Adrenal gland (tissue), 9 donors: ENCODE measurements at regions not wholly inside any gene's neighbourhood (a gene's known extent, or its start where the extent isn't known, plus 50 kb on each side); places are given as distances from the start of the nearest gene placed in this dataset.

Experiments used
- DNase-seq, 7 donors: peaks; one replicate each; pipeline ENCODE4 v3.0.0-alpha.2; 2019 to 2020
- H3K27ac ChIP-seq, 5 donors: fragments of 200-600 bp; sonication (generic) in 4 of 5; 1 replicate in 3 of 5; 2 replicates in 2 of 5; pipeline versions ENCODE4 v1.5.1 to v1.8.0; 2016 to 2020; ENCODE audit warnings: mild to moderate bottlenecking in 1 of 5
- H3K27me3 ChIP-seq: fragments of 200-600 bp; 2 replicates; pipeline ENCODE4 v1.8.0; 2021
- H3K36me3 ChIP-seq, 2 donors: fragments of 200-600 bp; replicated peaks in 1 of 2; 1 replicate in 1 of 2; 2 replicates in 1 of 2; pipeline versions ENCODE4 v1.5.1 to v1.8.0; 2018 to 2022
- H3K4me1 ChIP-seq, 2 donors: fragments of 200-600 bp; replicated peaks in 1 of 2; 1 replicate in 1 of 2; 2 replicates in 1 of 2; pipeline versions ENCODE4 v1.5.1 to v1.8.0; 2018 to 2021
- H3K4me3 ChIP-seq, 4 donors: fragments of 200-600 bp; sonication (generic) in 3 of 4; one replicate each; pipeline ENCODE4 v1.5.1; 2016 to 2018
- H3K9me3 ChIP-seq, 3 donors: fragments of 200-600 bp; sonication (generic) in 1 of 3; replicated peaks in 1 of 3; 1 replicate in 2 of 3; 2 replicates in 1 of 3; pipeline versions ENCODE4 v1.5.1 to v1.8.0; 2016 to 2021
- CTCF ChIP-seq, 6 experiments: fragments of 450-650 bp in 4 of 6; fragments of 200-600 bp in 2 of 6; sonication (generic) in 1 of 6; IDR thresholded peaks; 1 replicate in 5 of 6; 2 replicates in 1 of 6; pipeline versions ENCODE4 v1.5.1 to v1.8.0; 2016 to 2021; ENCODE audit warnings: antibody characterized with exemption in 6 of 6, mild to moderate bottlenecking in 2 of 6, moderate library complexity in 1 of 6
- POLR2A ChIP-seq, 2 donors: fragments of 450-650 bp; IDR thresholded peaks; one replicate each; pipeline ENCODE4 v1.6.1; 2017; ENCODE audit warnings: antibody characterized with exemption in 2 of 2, mild to moderate bottlenecking in 2 of 2, moderate library complexity in 1 of 2
- WGBS, 4 donors: extraction: QIAGEN DNeasy Blood & Tissue Kit in 2 of 4; methylation state at CpG; one replicate each; pipeline versions ENCODE4 v1.1.5 to v1.1.7; 2013 to 2017; 5-methylcytosine and 5-hydroxymethylcytosine counted together
- intact Hi-C, 2 donors: fragments of 100-400 bp; cut with DNase I; formaldehyde crosslinking; loops; one replicate each; pipeline versions ENCODE4 v1.14.1 to v1.15.0; 2022 to 2023
- donor health status: healthy with polysubstance abuse.
- donor health status: Bipolar disorder and iron deficiency.
- donor health status: DM: yes; HTN: yes; CAD: no.
- donor health status: DM: no; HTN: no; CAD: no.
- donor health status: DM: no; HTN: no; CAD: no.

DNA sequence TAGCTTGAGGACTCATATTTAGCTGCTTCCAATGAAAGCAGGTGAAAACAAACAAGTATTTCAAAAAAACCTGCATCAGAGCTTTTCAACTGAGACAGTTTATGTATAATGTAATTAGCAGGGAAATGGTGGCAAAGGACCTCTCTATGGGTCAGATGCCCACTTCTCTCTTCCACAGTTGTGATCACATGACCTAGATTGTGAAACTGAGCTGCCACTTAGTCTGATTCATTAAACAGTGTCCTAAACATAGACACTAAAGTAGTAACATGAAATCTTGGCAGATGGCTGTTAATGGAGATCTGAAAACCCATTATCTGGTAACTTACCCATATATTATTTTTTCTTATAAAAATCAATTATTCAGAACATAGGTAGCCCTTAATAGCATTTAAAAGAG lies 663.6 kb upstream of the RIOK2 start:
- DNase-seq, result no peak
- no peaks in the 10 kb centered on the region for H3K36me3 ChIP-seq
- no peaks in the 10 kb centered on the region for H3K4me1 ChIP-seq
- no peaks in the 10 kb centered on the region for H3K9me3 ChIP-seq
- H3K4me3 ChIP-seq, result no peak overlapping the region
- H3K27ac ChIP-seq, result no peak overlapping the region
- TF ChIP-seq CTCF (IDR thresholded peaks at IDR 0.05) (no peak), POLR2A (IDR thresholded peaks at IDR 0.05) (no peak)
- no peaks in the 10 kb centered on the region for H3K27me3 ChIP-seq
- intact Hi-C loops, result no loop called here

- Histone ChIP-seq H3K9me3 (no peaks in the 10 kb centered on the region), H3K27me3 (no peaks in the 10 kb centered on the region), H3K36me3 (no peaks in the 10 kb centered on the region), H3K27ac (no peak overlapping the region), H3K4me3 (no peak overlapping the region), H3K4me1 (no peaks in the 10 kb centered on the region)
- DNase-seq, result no peak
- no peak for TF ChIP-seq POLR2A (IDR thresholded peaks at IDR 0.05)
- no peak for TF ChIP-seq CTCF (IDR thresholded peaks at IDR 0.05)
- intact Hi-C loops, result no loop called here
- WGBS, 4 donors, result 60 to 69% (median 65%) methylated on average over 2 of the region's 2 CpGs
Measured at GRCh38 chr5:97847920-97848631, 665.0 kb upstream of the RIOK2 start.

DNA sequence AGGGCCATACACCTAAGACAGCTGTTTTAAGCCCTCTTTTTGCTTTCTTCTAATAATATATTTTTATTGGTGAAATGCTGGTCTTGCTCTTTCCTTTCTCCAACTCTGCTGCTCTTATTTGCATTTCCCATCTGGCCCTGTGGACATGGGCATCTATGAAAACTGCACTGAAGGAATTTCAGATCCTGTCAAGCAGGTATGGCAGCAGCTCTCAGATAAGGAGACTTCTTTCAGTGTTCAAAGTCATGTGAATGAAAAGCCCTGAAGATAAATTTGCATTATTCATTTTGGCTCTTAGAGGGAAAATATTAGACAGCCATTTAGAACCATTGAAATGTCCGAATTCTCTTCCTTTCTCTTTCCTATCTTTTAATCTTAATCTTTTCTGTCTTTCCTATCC lies 668.0 kb upstream of the RIOK2 start:
- H3K27me3 ChIP-seq, result no peaks in the 10 kb centered on the region
- no peaks in the 10 kb centered on the region for H3K9me3 ChIP-seq
- no peak overlapping the region for H3K4me3 ChIP-seq
- DNase-seq, result no peak
- H3K36me3 ChIP-seq, result no peaks in the 10 kb centered on the region
- no peaks in the 10 kb centered on the region for H3K4me1 ChIP-seq
- 62 to 75% (median 68%) methylated on average over 1 of the region's 1 CpG for WGBS, 4 donors
- intact Hi-C loops, result no loop called here
- TF ChIP-seq POLR2A (IDR thresholded peaks at IDR 0.05) (no peak), CTCF (IDR thresholded peaks at IDR 0.05) (no peak)
- H3K27ac ChIP-seq, result no peak overlapping the region

- Histone ChIP-seq H3K4me3 (no peak overlapping the region), H3K36me3 (no peaks in the 10 kb centered on the region), H3K9me3 (no peaks in the 10 kb centered on the region), H3K27me3 (no peaks in the 10 kb centered on the region), H3K4me1 (no peaks in the 10 kb centered on the region), H3K27ac (no peak overlapping the region)
- DNase-seq, result no peak
- no peak for TF ChIP-seq CTCF (IDR thresholded peaks at IDR 0.05)
- TF ChIP-seq POLR2A (IDR thresholded peaks at IDR 0.05), result no peak
- intact Hi-C loops, result no loop called here
- WGBS, 4 donors, result 71 to 95% (median 74%) methylated on average over 7 to 9 of the region's 9 CpGs
Measured at GRCh38 chr5:97854871-97855762, 672.1 kb upstream of the RIOK2 start.
